ENCODE measurements at regions not wholly inside any gene's neighbourhood (a gene's known extent, or its start where the extent isn't known, plus 50 kb on each side); places are given as distances from the start of the nearest gene placed in this dataset.

DNA sequence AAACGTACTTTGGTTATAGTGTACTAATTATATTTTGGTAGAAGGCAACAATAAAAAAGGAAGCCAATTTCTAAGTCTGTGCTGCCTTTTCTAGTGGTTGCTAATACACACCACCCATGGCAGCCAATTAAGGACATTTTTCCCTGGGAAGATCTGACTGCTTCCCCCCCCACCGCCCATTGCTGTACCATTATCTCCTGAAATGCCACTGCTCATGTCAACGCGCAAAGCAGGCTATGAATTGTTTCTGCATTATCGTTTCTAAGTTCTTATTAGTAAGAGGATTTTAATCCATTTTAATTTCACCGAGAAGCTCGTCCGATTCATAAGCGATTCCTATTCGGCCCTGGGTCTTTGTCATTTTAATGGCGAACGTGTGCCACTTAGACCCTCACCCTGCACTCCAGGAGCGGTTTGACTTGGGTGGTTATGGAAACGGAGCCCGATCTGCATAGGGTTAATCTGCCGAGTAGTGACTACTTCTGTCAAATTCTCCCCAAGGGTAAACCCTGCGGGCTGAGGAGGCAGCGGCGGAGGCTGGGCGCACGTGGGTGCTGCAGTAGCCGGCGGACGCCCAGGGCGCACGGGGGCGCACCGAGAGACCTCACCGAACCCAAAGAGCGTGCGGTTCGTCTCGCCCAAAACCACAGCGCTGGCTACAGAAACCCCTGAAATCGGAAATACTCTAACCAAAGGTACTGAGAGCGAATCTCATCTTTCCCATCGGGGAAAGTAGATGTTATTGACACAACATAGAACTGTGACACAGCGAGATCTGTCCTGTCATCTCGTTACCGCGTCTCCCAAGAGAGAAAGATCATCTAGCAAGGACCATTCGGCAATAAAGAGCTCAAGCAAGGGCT lies 55.8 kb upstream of the SHC3 start:
- peak; percentile 67 for DNase-seq

- no peak for DNase-seq
These were observed 58.4 kb upstream of the SHC3 start for GRCh38 chr9:89236955-89237573.

- no peak for DNase-seq
These were observed 59.8 kb upstream of the SHC3 start for GRCh38 chr9:89238424-89238823.

DNA sequence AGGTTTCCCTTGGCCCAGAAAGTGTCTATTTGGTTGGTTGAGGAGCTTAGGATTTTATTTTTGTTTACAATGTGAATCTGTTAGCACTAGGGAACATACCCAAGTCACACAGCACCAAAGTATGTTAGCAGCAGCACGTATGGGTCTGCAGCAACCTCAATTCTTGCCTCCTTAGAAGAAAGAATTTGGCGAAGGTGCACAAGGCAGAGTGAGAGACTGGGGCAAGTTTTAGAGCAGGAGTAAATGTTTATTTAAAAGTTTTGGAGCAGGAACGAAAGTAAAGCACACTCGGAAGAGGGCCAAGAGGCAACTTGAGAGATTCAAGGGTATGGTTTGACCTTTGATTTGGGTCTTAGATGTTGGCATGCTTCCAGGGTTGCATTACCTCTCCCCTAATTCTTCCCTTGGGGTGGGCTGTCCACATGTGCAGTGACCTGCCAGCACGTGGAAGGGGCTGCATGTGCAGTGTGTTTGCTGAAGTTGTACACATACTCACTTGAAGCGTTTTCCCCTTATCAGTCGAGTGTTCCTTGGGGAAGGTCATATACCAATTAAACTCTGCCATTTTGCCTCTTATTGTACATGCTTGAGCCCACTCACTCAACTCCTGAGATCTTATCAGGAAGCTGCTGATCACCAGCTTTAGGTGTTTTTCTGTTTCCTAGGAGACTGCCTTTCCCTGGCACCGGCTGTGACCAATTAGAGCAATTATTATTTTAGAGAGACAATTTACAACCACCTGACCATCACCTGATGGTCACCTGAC lies 64.9 kb upstream of the SHC3 start:
- DNase-seq, result no peak

- no peak for DNase-seq
These were observed 64.2 kb upstream of the CKS2 start for GRCh38 chr9:89246840-89247239.

DNA sequence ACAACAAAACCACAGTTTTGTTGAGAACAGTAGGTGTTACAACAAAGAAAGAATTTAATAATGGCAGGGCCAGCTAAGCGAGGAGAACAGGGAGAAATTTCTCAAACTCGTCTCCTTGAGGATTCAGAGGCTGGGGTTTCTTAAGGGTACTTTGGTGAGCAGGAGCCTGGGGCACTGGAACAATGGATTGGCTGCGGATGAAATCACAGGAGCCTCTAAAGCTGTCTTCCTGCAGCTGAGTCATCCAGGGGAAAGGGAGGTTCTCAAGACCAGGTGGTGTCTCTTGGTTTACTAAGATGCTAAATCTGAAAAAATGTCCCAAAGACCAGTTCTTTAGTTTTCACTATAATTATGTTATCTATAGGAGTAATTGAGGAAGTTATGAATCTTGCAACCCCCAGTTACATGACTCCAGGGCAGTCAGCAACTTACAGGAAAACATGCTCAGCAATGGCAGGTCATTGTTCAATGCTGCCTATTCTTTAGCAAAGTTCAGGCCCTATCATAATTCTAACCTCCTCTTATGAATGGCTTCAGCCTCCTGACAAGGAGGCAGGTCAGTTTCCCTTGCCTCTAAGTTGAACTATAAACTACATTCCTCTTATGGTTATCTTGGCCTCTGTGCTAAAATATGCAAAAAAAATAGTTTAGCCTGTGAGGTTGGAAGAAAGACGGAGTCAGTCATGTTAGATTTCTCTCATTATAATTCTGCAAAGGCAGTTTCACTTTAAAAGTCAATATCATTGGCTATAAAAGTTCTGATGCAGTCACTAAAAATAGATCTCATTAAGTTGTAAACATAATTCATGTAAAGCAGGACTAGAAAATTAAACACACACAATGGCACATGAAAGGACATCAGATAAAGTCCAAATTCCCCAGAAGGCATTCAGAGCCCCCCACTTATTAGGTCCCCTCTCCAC lies 63.3 kb upstream of the CKS2 start:
- no peak for DNase-seq

DNA sequence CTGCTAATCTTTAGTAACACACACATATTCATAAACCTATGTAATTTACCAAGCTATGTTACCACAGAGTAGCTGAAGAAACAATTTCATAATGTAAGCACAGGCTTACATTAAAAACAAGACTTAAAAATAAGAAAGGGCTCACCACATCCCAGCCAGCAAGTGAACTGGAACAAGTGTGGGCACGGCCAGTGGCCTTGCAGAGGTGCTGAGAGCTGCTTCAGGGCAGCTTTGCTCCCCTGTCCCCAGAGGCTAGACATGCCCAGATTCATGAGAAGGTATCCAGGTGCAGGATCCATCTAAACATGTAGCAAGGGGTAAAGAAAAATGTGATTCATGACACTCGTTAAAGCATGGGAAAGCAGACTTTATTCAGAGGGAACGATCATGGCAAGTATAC lies 62.0 kb upstream of the CKS2 start:
- no peak for DNase-seq

- DNase-seq, result no peak
These were observed 58.2 kb upstream of the CKS2 start for GRCh38 chr9:89252651-89253267.

DNA sequence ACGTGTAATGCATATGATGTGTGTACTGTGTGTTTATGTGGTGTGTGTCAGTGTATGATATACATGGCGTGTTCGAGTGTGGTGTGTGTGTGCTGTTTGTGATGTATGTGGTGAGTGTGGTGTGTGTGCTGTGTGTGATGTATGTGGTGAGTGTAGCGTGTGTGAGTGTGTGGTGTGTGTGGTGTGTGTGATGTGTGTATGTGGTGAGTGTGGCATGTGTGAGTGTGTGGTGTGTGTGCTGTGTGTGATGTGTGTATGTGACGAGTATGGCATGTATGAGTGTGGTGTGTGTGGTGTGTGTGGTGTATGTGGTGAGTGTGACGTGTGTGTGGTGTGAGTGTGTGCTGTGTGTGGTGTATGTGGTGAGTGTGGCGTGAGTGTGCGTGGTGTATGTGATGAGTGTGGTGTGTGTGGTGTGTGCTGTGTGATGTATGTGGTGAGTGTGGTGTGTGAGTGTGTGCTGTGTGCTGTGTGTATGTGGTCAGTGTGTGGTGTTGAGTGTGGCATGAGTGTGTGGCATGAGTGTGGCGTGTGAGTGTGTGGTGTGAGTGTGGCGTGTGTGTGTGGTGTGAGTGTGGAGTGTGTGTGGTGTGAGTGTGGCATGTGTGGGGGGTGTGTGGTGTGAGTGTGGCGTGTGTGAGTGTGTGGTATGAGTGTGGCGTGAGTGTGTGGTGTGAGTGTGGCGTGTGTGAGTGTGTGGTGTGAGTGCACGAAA lies 56.8 kb upstream of the CKS2 start:
- DNase-seq, result no peak

DNA sequence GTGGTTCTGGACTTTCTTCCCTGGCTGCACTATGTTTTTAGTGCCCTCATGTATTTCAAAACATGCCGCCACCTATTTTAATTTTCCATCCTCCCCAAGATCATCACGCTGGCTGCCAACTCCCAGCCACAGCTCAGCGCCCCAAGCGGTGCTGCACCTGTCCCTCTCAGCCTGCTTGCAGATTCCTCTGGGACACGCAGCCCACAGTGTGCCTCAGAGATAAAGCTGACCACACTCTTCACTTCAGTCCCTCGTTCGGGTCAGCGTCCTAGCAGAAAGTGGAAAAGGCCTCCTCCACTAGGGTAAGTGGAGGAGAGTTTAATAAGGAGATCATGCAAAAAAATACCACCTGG lies 56.2 kb upstream of the CKS2 start:
- no peak for DNase-seq

- DNase-seq, result no peak
These were observed 54.8 kb upstream of the CKS2 start for GRCh38 chr9:89256225-89256624.

GRCh38 chr9:89256642-89257041 lies 54.4 kb upstream of the CKS2 start:
- no peak for DNase-seq

- no peak for DNase-seq
These were observed 50.5 kb upstream of the CKS2 start for GRCh38 chr9:89260525-89260924.

Data from activated CD4-positive, alpha-beta T cell treated with anti-CD3 and anti-CD28 coated beads, Interleukin-10, Interleukin-2, amounts not matched to agents 100 ng/mL and 50 ng/mL, durations not matched to agents 16 hours and 8 hours (primary cell).